ENCODE measurements at regions not wholly inside any gene's neighbourhood (a gene's known extent, or its start where the extent isn't known, plus 50 kb on each side); places are given as distances from the start of the nearest gene placed in this dataset.

DNA sequence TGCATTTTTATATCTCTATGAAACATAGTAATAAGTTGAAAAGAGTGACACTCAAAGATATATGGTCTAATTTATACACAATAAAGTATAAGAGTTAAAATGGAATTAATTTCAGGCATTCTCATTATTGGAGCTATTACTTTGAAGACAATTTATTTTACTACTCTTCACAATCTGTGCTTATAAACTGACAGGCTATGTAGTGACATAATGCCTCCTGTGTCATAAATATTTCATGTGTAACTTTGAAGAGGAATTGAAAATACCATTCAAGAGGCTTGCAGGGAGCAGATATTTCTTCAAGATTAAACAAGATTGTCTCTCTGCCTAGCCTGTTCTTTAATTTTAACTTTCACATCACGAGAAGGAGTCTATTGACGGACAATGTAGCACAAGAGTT lies 1881.5 kb upstream of the PCDH20 start:
- TF ChIP-seq, protein P1, sequence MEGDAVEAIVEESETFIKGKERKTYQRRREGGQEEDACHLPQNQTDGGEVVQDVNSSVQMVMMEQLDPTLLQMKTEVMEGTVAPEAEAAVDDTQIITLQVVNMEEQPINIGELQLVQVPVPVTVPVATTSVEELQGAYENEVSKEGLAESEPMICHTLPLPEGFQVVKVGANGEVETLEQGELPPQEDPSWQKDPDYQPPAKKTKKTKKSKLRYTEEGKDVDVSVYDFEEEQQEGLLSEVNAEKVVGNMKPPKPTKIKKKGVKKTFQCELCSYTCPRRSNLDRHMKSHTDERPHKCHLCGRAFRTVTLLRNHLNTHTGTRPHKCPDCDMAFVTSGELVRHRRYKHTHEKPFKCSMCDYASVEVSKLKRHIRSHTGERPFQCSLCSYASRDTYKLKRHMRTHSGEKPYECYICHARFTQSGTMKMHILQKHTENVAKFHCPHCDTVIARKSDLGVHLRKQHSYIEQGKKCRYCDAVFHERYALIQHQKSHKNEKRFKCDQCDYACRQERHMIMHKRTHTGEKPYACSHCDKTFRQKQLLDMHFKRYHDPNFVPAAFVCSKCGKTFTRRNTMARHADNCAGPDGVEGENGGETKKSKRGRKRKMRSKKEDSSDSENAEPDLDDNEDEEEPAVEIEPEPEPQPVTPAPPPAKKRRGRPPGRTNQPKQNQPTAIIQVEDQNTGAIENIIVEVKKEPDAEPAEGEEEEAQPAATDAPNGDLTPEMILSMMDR (conservative IDR thresholded peaks at IDR 0.05) = no peak
- TF ChIP-seq ZFX (IDR thresholded peaks at IDR 0.05) = no peak

DNA sequence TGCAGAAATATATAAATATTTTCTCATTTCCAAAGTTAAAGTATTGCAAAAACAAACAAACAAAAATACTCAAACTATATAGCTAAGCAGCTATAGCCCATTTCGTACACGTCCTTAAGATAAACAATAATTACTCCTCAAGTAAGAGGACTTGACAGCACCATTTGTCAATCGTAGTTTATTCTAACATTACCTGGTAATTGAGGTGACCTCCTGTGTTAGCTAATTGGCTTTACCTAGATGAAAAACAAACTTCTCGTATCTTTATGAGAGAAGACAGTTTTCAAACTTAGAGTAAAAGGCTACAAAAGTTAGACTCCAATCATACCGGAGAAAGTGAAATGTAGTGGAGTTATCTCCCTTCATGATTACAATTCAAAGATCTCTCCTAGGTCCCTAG lies 1876.1 kb upstream of the PCDH20 start:
- H3K27ac ChIP-seq = no peak overlapping the region
- no peak for TF ChIP-seq ZFX (IDR thresholded peaks at IDR 0.05)
- TF ChIP-seq, protein P1 (conservative IDR thresholded peaks at IDR 0.05) = no peak

More for the DNA sequence above, 1881.5 kb upstream of the PCDH20 start:
- H3K27ac ChIP-seq = no peak overlapping the region

- no peak overlapping the region for H3K27ac ChIP-seq
- TF ChIP-seq ZFX (IDR thresholded peaks at IDR 0.05) = no peak
- TF ChIP-seq, protein P1 (conservative IDR thresholded peaks at IDR 0.05) = no peak
Measured at GRCh38 chr13:63288576-63288975, 1872.9 kb upstream of the PCDH20 start.

DNA sequence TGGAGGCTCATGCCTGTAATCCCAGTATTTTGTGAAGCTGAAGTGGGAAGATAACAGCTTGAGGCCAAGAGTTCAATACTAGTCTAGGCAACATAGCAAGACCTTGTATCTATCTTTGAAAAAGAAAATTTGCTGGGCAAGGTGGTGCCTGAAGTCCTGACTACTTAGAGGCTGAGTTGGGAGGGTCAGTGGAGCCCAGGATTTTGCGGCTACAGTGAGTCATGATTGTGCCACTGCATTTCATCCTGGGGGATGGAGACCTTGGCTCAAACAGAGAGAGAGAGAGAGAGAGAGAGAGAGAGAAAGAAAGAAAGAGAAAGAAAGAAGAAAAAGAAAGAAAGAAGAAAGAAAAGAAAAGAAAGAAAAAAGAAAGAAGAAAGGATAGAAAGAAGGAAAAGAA lies 1872.3 kb upstream of the PCDH20 start:
- no peak for TF ChIP-seq ZFX (IDR thresholded peaks at IDR 0.05)
- TF ChIP-seq, protein P1 (conservative IDR thresholded peaks at IDR 0.05) = no peak
- no peak overlapping the region for H3K27ac ChIP-seq

GRCh38 chr13:63285426-63285825 lies 1869.8 kb upstream of the PCDH20 start:
- H3K27ac ChIP-seq = no peak overlapping the region
- TF ChIP-seq, protein P1 (conservative IDR thresholded peaks at IDR 0.05) = no peak
- TF ChIP-seq ZFX (IDR thresholded peaks at IDR 0.05) = no peak

GRCh38 chr13:63279136-63279535 lies 1863.5 kb upstream of the PCDH20 start:
- no peak for TF ChIP-seq ZFX (IDR thresholded peaks at IDR 0.05)
- TF ChIP-seq, protein P1 (conservative IDR thresholded peaks at IDR 0.05) = no peak

DNA sequence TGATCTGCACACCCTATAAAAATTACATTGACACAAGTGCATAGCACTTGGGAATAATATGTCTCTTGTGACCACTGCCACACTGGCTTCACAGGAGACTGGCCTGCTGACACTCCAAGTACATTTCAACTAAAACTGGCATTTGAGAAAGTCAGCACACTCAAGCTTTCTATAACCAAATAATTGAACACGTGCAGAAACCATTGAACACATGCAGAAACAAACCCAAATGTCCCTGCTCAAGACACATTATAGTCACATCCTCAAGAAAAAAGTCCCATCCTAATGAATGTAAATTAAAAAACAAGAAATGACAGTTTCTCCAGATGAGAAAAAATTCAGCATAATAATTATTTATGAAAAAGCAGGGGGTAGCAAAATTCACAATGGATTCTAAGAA lies 1859.1 kb upstream of the PCDH20 start:
- H3K27ac ChIP-seq = no peak overlapping the region
- TF ChIP-seq, protein P1 (conservative IDR thresholded peaks at IDR 0.05) = no peak
- no peak for TF ChIP-seq ZFX (IDR thresholded peaks at IDR 0.05)

More at GRCh38 chr13:63279136-63279535, 1863.5 kb upstream of the PCDH20 start:
- no peak overlapping the region for H3K27ac ChIP-seq

Measured in C4-2B (cell line).